ENCODE measurements at regions not wholly inside any gene's neighbourhood (a gene's known extent, or its start where the extent isn't known, plus 50 kb on each side); places are given as distances from the start of the nearest gene placed in this dataset.

- no peak overlapping the region for H2AFZ ChIP-seq (ENCODE audit: low read length)
- H3K36me3 ChIP-seq (ENCODE audit: insufficient read depth, low read length) = no peaks in the 10 kb centered on the region
- no peaks in the 10 kb centered on the region for H3K79me2 ChIP-seq (ENCODE audit: low read length)
- no peaks in the 10 kb centered on the region for H3K9me3 ChIP-seq (ENCODE audit: low read length)
- no peak overlapping the region for H3K4me2 ChIP-seq (ENCODE audit: low read depth, low read length, poor library complexity, severe bottlenecking)
- H3K9ac ChIP-seq (ENCODE audit: low read length) = no peak overlapping the region
- no peak for DNase-seq
- H3K27ac ChIP-seq (ENCODE audit: low read length) = no peak overlapping the region
- no peak overlapping the region for H3K4me3 ChIP-seq (ENCODE audit: low read length)
- H3K27me3 ChIP-seq (ENCODE audit: low read length) = no peaks in the 10 kb centered on the region
- H3K4me1 ChIP-seq (ENCODE audit: low read length) = peaks cover 5% of the 10 kb centered on the region; the same call in 1 of the 2 replicates
- no peaks in the 10 kb centered on the region for H3K9me2 ChIP-seq (replicated peaks; ENCODE audit: insufficient read depth, low read length)
- H4K20me1 ChIP-seq (ENCODE audit: insufficient read depth, low read depth, low read length) = no peaks in the 10 kb centered on the region
These were observed 92.0 kb upstream of the NEUROD1 start for GRCh38 chr2:181772334-181772733.

- H3K9ac ChIP-seq (ENCODE audit: low read length) = no peak overlapping the region
- H3K27me3 ChIP-seq (ENCODE audit: low read length) = no peaks in the 10 kb centered on the region
- peaks cover 5% of the 10 kb centered on the region; the same call in 1 of the 2 replicates for H3K4me1 ChIP-seq (ENCODE audit: low read length)
- H2AFZ ChIP-seq (ENCODE audit: low read length) = no peak overlapping the region
- no peaks in the 10 kb centered on the region for H3K9me2 ChIP-seq (replicated peaks; ENCODE audit: insufficient read depth, low read length)
- no peaks in the 10 kb centered on the region for H4K20me1 ChIP-seq (ENCODE audit: insufficient read depth, low read depth, low read length)
- H3K9me3 ChIP-seq (ENCODE audit: low read length) = no peaks in the 10 kb centered on the region
- H3K36me3 ChIP-seq (ENCODE audit: insufficient read depth, low read length) = no peaks in the 10 kb centered on the region
- no peak overlapping the region for H3K4me2 ChIP-seq (ENCODE audit: low read depth, low read length, poor library complexity, severe bottlenecking)
- H3K27ac ChIP-seq (ENCODE audit: low read length) = no peak overlapping the region
- no peaks in the 10 kb centered on the region for H3K79me2 ChIP-seq (ENCODE audit: low read length)
- no peak overlapping the region for H3K4me3 ChIP-seq (ENCODE audit: low read length)
- no peak for DNase-seq
These were observed 92.5 kb upstream of the NEUROD1 start for GRCh38 chr2:181772777-181773176.

GRCh38 chr2:181774685-181775084 lies 94.4 kb upstream of the NEUROD1 start:
- DNase-seq = no peak
- H3K9me3 ChIP-seq (ENCODE audit: low read length) = no peaks in the 10 kb centered on the region
- no peak overlapping the region for H3K9ac ChIP-seq (ENCODE audit: low read length)
- H3K27ac ChIP-seq (ENCODE audit: low read length) = no peak overlapping the region
- no peaks in the 10 kb centered on the region for H3K9me2 ChIP-seq (replicated peaks; ENCODE audit: insufficient read depth, low read length)
- 0 out of 2 replicates have a peak overlapping the region, but pooled peaks have one; percentile 64 for H2AFZ ChIP-seq (ENCODE audit: low read length)
- H3K4me2 ChIP-seq (ENCODE audit: low read depth, low read length, poor library complexity, severe bottlenecking) = no peak overlapping the region
- no peaks in the 10 kb centered on the region for H3K79me2 ChIP-seq (ENCODE audit: low read length)
- no peaks in the 10 kb centered on the region for H4K20me1 ChIP-seq (ENCODE audit: insufficient read depth, low read depth, low read length)
- H3K27me3 ChIP-seq (ENCODE audit: low read length) = no peaks in the 10 kb centered on the region
- H3K36me3 ChIP-seq (ENCODE audit: insufficient read depth, low read length) = no peaks in the 10 kb centered on the region
- peaks cover 5% of the 10 kb centered on the region; the same call in 1 of the 2 replicates for H3K4me1 ChIP-seq (ENCODE audit: low read length)
- H3K4me3 ChIP-seq (ENCODE audit: low read length) = no peak overlapping the region

- Histone ChIP-seq H3K9me2 (replicated peaks; ENCODE audit: insufficient read depth, low read length) (no peaks in the 10 kb centered on the region), H3K9ac (ENCODE audit: low read length) (no peak overlapping the region), H3K9me3 (ENCODE audit: low read length) (no peaks in the 10 kb centered on the region), H3K4me2 (ENCODE audit: low read depth, low read length, poor library complexity, severe bottlenecking) (no peak overlapping the region), H3K4me3 (ENCODE audit: low read length) (no peak overlapping the region), H4K20me1 (ENCODE audit: insufficient read depth, low read depth, low read length) (no peaks in the 10 kb centered on the region), H3K27me3 (ENCODE audit: low read length) (no peaks in the 10 kb centered on the region), H3K27ac (ENCODE audit: low read length) (no peak overlapping the region), H2AFZ (ENCODE audit: low read length) (no peak overlapping the region), H3K79me2 (ENCODE audit: low read length) (no peaks in the 10 kb centered on the region), H3K4me1 (ENCODE audit: low read length) (peaks cover 5% of the 10 kb centered on the region; the same call in 1 of the 2 replicates), H3K36me3 (ENCODE audit: insufficient read depth, low read length) (no peaks in the 10 kb centered on the region)
- DNase-seq = no peak
These were observed 96.0 kb upstream of the NEUROD1 start for GRCh38 chr2:181776336-181776735.

GRCh38 chr2:181777734-181778133 lies 97.4 kb upstream of the NEUROD1 start:
- Histone ChIP-seq H3K36me3 (ENCODE audit: insufficient read depth, low read length) (no peaks in the 10 kb centered on the region), H3K27ac (ENCODE audit: low read length) (no peak overlapping the region), H3K4me1 (ENCODE audit: low read length) (peaks cover 5% of the 10 kb centered on the region; the same call in 1 of the 2 replicates), H3K4me3 (ENCODE audit: low read length) (no peak overlapping the region), H3K79me2 (ENCODE audit: low read length) (no peaks in the 10 kb centered on the region), H3K9ac (ENCODE audit: low read length) (no peak overlapping the region), H3K9me3 (ENCODE audit: low read length) (no peaks in the 10 kb centered on the region), H3K27me3 (ENCODE audit: low read length) (no peaks in the 10 kb centered on the region), H2AFZ (ENCODE audit: low read length) (no peak overlapping the region), H4K20me1 (ENCODE audit: insufficient read depth, low read depth, low read length) (no peaks in the 10 kb centered on the region), H3K9me2 (replicated peaks; ENCODE audit: insufficient read depth, low read length) (no peaks in the 10 kb centered on the region), H3K4me2 (ENCODE audit: low read depth, low read length, poor library complexity, severe bottlenecking) (no peak overlapping the region)
- DNase-seq = no peak

- Histone ChIP-seq H3K9me3 (ENCODE audit: low read length) (no peaks in the 10 kb centered on the region), H3K4me3 (ENCODE audit: low read length) (no peak overlapping the region), H3K79me2 (ENCODE audit: low read length) (no peaks in the 10 kb centered on the region), H3K36me3 (ENCODE audit: insufficient read depth, low read length) (no peaks in the 10 kb centered on the region), H2AFZ (ENCODE audit: low read length) (no peak overlapping the region), H3K27me3 (ENCODE audit: low read length) (no peaks in the 10 kb centered on the region), H3K27ac (ENCODE audit: low read length) (no peak overlapping the region), H3K9me2 (replicated peaks; ENCODE audit: insufficient read depth, low read length) (no peaks in the 10 kb centered on the region), H4K20me1 (ENCODE audit: insufficient read depth, low read depth, low read length) (no peaks in the 10 kb centered on the region), H3K4me1 (ENCODE audit: low read length) (peaks cover 5% of the 10 kb centered on the region; the same call in 1 of the 2 replicates), H3K4me2 (ENCODE audit: low read depth, low read length, poor library complexity, severe bottlenecking) (no peak overlapping the region), H3K9ac (ENCODE audit: low read length) (no peak overlapping the region)
- no peak for DNase-seq
These were observed 98.4 kb upstream of the NEUROD1 start for GRCh38 chr2:181778621-181779201.

- no peaks in the 10 kb centered on the region for H3K36me3 ChIP-seq (ENCODE audit: insufficient read depth, low read length)
- H3K4me1 ChIP-seq (ENCODE audit: low read length) = peaks cover 5% of the 10 kb centered on the region; the same call in 1 of the 2 replicates
- H3K9me3 ChIP-seq (ENCODE audit: low read length) = no peaks in the 10 kb centered on the region
- H3K27ac ChIP-seq (ENCODE audit: low read length) = no peak overlapping the region
- no peak overlapping the region for H2AFZ ChIP-seq (ENCODE audit: low read length)
- H3K79me2 ChIP-seq (ENCODE audit: low read length) = no peaks in the 10 kb centered on the region
- DNase-seq = no peak
- H3K9me2 ChIP-seq (replicated peaks; ENCODE audit: insufficient read depth, low read length) = no peaks in the 10 kb centered on the region
- no peak overlapping the region for H3K4me3 ChIP-seq (ENCODE audit: low read length)
- H3K4me2 ChIP-seq (ENCODE audit: low read depth, low read length, poor library complexity, severe bottlenecking) = no peak overlapping the region
- no peaks in the 10 kb centered on the region for H4K20me1 ChIP-seq (ENCODE audit: insufficient read depth, low read depth, low read length)
- H3K27me3 ChIP-seq (ENCODE audit: low read length) = no peaks in the 10 kb centered on the region
- H3K9ac ChIP-seq (ENCODE audit: low read length) = no peak overlapping the region
These were observed 99.1 kb upstream of the NEUROD1 start for GRCh38 chr2:181779288-181780021.

- Histone ChIP-seq H4K20me1 (ENCODE audit: insufficient read depth, low read depth, low read length) (no peaks in the 10 kb centered on the region), H3K27me3 (ENCODE audit: low read length) (no peaks in the 10 kb centered on the region), H3K4me3 (ENCODE audit: low read length) (no peak overlapping the region), H3K27ac (ENCODE audit: low read length) (no peak overlapping the region), H3K9me2 (replicated peaks; ENCODE audit: insufficient read depth, low read length) (no peaks in the 10 kb centered on the region), H3K79me2 (ENCODE audit: low read length) (no peaks in the 10 kb centered on the region), H3K36me3 (ENCODE audit: insufficient read depth, low read length) (no peaks in the 10 kb centered on the region), H3K4me2 (ENCODE audit: low read depth, low read length, poor library complexity, severe bottlenecking) (no peak overlapping the region), H3K4me1 (ENCODE audit: low read length) (no peaks in the 10 kb centered on the region), H3K9me3 (ENCODE audit: low read length) (no peaks in the 10 kb centered on the region), H2AFZ (ENCODE audit: low read length) (no peak overlapping the region), H3K9ac (ENCODE audit: low read length) (no peak overlapping the region)
- DNase-seq = no peak
These were observed 99.8 kb upstream of the NEUROD1 start for GRCh38 chr2:181780047-181780651.

Data from Karpas-422 (cell line).